HEK293 (cell line): ENCODE measurements at regions not wholly inside any gene's neighbourhood (a gene's known extent, or its start where the extent isn't known, plus 50 kb on each side); places are given as distances from the start of the nearest gene placed in this dataset.
A peak's percentile ranks its signal among the peaks of the same experiment; 100 is the strongest.

Experiments
- MEIS1 ChIP-seq: sonication (generic); formaldehyde crosslinking; IDR thresholded peaks from 2 replicates; pipeline ENCODE4 v1.8.1; 2022; ENCODE audit warnings: missing genetic modification reagents, mild to moderate bottlenecking, borderline replicate concordance
- ZBTB1 ChIP-seq: fragments of 450-650 bp; formaldehyde crosslinking; IDR thresholded peaks from 2 replicates; pipeline ENCODE4 v1.5.1; 2016; ENCODE audit warnings: missing biosample characterization, missing genetic modification characterization
- ZFHX2 ChIP-seq: fragments of 450-650 bp; formaldehyde crosslinking; conservative IDR thresholded peaks from 2 replicates; pipeline ENCODE4 v1.5.1; 2016; ENCODE audit warnings: missing biosample characterization, missing genetic modification characterization
- ZFP3 ChIP-seq: fragments of 450-650 bp; formaldehyde crosslinking; IDR thresholded peaks from 2 replicates; pipeline ENCODE4 v1.5.1; 2016; ENCODE audit warnings: low read depth, missing biosample characterization, missing genetic modification characterization
- ZFP69B ChIP-seq: fragments of 450-650 bp; formaldehyde crosslinking; IDR thresholded peaks from 2 replicates; pipeline ENCODE4 v1.5.1; 2016; ENCODE audit warnings: missing biosample characterization, missing genetic modification characterization
- ZNF112 ChIP-seq: fragments of 450-650 bp; formaldehyde crosslinking; IDR thresholded peaks from 2 replicates; pipeline ENCODE4 v1.5.0; 2017; ENCODE audit warnings: missing biosample characterization, missing genetic modification characterization
- ZNF114 ChIP-seq: fragments of 450-650 bp; formaldehyde crosslinking; IDR thresholded peaks from 2 replicates; pipeline ENCODE4 v1.5.0; 2017; ENCODE audit warnings: missing biosample characterization, missing genetic modification characterization
- ZNF324 ChIP-seq: fragments of 450-650 bp; formaldehyde crosslinking; IDR thresholded peaks from 2 replicates; pipeline ENCODE4 v1.5.1; 2016; ENCODE audit warnings: missing biosample characterization, missing genetic modification characterization
- ZNF521 ChIP-seq: fragments of 450-650 bp; formaldehyde crosslinking; IDR thresholded peaks from 2 replicates; pipeline ENCODE4 v1.5.1; 2017; ENCODE audit warnings: missing biosample characterization, mild to moderate bottlenecking, missing genetic modification characterization
- ZNF530 ChIP-seq: fragments of 450-650 bp; formaldehyde crosslinking; IDR thresholded peaks from 2 replicates; pipeline ENCODE4 v1.5.1; 2016; ENCODE audit warnings: low read depth, missing biosample characterization, missing genetic modification characterization
- ZNF600 ChIP-seq: fragments of 450-650 bp; formaldehyde crosslinking; IDR thresholded peaks from 2 replicates; pipeline ENCODE4 v1.5.1; 2016; ENCODE audit warnings: missing biosample characterization, missing genetic modification characterization
- TF ChIP-seq, protein P1 (sequence below): fragments of 450-650 bp; formaldehyde crosslinking; IDR thresholded peaks from 2 replicates; pipeline ENCODE4 v1.5.1; 2016; ENCODE audit warnings: missing biosample characterization, missing genetic modification characterization, low read depth
- TF ChIP-seq, protein P2 (sequence below): fragments of 450-650 bp; formaldehyde crosslinking; IDR thresholded peaks from 2 replicates; pipeline ENCODE4 v1.5.1; 2016; ENCODE audit warnings: missing biosample characterization, missing genetic modification characterization
- TF ChIP-seq, protein P3 (sequence below): fragments of 450-650 bp; formaldehyde crosslinking; IDR thresholded peaks from 2 replicates; pipeline ENCODE4 v1.5.1; 2016; ENCODE audit warnings: missing biosample characterization, missing genetic modification characterization
- TF ChIP-seq, protein P4 (sequence below): fragments of 450-650 bp; formaldehyde crosslinking; IDR thresholded peaks from 2 replicates; pipeline ENCODE4 v1.5.1; 2016; ENCODE audit warnings: missing biosample characterization, missing genetic modification characterization, borderline replicate concordance
- TF ChIP-seq, protein P5 (sequence below): sonication (generic); formaldehyde crosslinking; IDR thresholded peaks from 2 replicates; pipeline ENCODE4 v1.8.1; 2022; ENCODE audit warnings: mild to moderate bottlenecking, moderate library complexity, missing genetic modification reagents
- TF ChIP-seq, protein P6 (sequence below): fragments of 450-650 bp; formaldehyde crosslinking; IDR thresholded peaks from 2 replicates; pipeline ENCODE4 v1.5.1; 2016; ENCODE audit warnings: missing biosample characterization, missing genetic modification characterization
- TF ChIP-seq, protein P7 (sequence below): fragments of 450-650 bp; formaldehyde crosslinking; optimal IDR thresholded peaks from 2 replicates; pipeline ENCODE3; 2016; ENCODE audit warnings: missing biosample characterization, mild to moderate bottlenecking, missing genetic modification characterization
- TF ChIP-seq, protein P8 (sequence below): fragments of 450-650 bp; formaldehyde crosslinking; IDR thresholded peaks from 2 replicates; pipeline ENCODE4 v1.5.1; 2016; ENCODE audit warnings: missing biosample characterization, missing genetic modification characterization

DNA sequence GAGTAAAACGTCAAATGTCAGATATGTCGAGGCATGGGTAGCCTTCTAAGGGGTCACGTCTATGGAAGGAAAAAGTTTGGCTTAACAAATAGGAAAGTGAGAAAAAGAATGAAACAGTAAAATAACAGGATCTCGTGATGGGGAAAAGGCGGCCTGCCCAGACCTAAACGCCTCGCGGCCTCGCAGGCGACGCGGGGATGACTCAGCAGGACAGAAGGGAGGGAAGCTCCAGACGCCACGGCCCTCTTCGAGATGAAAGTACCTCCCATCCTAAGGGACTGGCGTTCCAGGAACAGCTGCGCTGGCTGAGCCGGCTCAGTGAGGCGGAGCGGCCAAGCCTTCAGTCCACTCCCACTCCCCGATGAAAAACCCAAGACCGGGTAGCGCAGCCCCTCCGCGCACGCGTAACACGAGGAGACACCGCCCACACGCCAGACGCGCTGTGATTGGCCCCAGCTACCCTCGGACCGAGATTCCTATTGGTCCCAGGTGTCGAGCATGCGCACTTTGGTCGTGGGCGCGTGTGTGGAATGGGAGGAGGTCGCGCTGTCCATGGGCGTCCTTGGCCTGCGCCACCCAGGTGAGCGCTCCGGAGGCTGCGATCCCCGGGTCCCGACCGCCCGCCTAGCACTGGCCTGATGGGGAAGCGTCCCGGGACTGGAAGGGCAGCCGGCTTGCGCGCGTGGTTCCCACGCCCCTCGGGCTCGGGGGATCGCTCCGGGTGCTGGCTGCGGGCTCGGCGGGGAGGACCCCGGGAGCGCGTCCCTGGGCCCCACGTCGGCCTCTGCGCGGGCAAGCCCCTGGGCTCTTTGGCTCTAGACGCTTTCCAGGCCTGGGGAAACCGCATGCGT, 588.5 kb downstream of the MTRR start (continued):
- TF ChIP-seq, protein P1, sequence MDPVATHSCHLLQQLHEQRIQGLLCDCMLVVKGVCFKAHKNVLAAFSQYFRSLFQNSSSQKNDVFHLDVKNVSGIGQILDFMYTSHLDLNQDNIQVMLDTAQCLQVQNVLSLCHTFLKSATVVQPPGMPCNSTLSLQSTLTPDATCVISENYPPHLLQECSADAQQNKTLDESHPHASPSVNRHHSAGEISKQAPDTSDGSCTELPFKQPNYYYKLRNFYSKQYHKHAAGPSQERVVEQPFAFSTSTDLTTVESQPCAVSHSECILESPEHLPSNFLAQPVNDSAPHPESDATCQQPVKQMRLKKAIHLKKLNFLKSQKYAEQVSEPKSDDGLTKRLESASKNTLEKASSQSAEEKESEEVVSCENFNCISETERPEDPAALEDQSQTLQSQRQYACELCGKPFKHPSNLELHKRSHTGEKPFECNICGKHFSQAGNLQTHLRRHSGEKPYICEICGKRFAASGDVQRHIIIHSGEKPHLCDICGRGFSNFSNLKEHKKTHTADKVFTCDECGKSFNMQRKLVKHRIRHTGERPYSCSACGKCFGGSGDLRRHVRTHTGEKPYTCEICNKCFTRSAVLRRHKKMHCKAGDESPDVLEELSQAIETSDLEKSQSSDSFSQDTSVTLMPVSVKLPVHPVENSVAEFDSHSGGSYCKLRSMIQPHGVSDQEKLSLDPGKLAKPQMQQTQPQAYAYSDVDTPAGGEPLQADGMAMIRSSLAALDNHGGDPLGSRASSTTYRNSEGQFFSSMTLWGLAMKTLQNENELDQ (tag by site-specific recombination) = no peak
- TF ChIP-seq ZFP69B (tag by site-specific recombination) = peak; percentile 73
- no peak for TF ChIP-seq ZNF112 (tag by site-specific recombination)
- TF ChIP-seq ZNF600 (tag by site-specific recombination) = peak; percentile 89
- TF ChIP-seq, protein P2, sequence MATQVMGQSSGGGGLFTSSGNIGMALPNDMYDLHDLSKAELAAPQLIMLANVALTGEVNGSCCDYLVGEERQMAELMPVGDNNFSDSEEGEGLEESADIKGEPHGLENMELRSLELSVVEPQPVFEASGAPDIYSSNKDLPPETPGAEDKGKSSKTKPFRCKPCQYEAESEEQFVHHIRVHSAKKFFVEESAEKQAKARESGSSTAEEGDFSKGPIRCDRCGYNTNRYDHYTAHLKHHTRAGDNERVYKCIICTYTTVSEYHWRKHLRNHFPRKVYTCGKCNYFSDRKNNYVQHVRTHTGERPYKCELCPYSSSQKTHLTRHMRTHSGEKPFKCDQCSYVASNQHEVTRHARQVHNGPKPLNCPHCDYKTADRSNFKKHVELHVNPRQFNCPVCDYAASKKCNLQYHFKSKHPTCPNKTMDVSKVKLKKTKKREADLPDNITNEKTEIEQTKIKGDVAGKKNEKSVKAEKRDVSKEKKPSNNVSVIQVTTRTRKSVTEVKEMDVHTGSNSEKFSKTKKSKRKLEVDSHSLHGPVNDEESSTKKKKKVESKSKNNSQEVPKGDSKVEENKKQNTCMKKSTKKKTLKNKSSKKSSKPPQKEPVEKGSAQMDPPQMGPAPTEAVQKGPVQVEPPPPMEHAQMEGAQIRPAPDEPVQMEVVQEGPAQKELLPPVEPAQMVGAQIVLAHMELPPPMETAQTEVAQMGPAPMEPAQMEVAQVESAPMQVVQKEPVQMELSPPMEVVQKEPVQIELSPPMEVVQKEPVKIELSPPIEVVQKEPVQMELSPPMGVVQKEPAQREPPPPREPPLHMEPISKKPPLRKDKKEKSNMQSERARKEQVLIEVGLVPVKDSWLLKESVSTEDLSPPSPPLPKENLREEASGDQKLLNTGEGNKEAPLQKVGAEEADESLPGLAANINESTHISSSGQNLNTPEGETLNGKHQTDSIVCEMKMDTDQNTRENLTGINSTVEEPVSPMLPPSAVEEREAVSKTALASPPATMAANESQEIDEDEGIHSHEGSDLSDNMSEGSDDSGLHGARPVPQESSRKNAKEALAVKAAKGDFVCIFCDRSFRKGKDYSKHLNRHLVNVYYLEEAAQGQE (tag by site-specific recombination) = peak; percentile 49; the same call in 1 of the 2 replicates
- 0 out of 2 replicates have a peak, but pooled peaks have one; percentile 12 for TF ChIP-seq MEIS1 (CRISPR knock-in tag)
- TF ChIP-seq ZFP3 (tag by site-specific recombination) = no peak
- TF ChIP-seq, protein P3, sequence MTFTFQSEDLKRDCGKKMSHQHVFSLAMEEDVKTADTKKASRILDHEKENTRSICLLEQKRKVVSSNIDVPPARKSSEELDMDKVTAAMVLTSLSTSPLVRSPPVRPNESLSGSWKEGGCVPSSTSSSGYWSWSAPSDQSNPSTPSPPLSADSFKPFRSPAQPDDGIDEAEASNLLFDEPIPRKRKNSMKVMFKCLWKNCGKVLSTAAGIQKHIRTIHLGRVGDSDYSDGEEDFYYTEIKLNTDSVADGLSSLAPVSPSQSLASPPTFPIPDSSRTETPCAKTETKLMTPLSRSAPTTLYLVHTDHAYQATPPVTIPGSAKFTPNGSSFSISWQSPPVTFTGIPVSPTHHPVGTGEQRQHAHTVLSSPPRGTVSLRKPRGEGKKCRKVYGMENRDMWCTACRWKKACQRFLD (tag by site-specific recombination) = no peak
- TF ChIP-seq, protein P4, sequence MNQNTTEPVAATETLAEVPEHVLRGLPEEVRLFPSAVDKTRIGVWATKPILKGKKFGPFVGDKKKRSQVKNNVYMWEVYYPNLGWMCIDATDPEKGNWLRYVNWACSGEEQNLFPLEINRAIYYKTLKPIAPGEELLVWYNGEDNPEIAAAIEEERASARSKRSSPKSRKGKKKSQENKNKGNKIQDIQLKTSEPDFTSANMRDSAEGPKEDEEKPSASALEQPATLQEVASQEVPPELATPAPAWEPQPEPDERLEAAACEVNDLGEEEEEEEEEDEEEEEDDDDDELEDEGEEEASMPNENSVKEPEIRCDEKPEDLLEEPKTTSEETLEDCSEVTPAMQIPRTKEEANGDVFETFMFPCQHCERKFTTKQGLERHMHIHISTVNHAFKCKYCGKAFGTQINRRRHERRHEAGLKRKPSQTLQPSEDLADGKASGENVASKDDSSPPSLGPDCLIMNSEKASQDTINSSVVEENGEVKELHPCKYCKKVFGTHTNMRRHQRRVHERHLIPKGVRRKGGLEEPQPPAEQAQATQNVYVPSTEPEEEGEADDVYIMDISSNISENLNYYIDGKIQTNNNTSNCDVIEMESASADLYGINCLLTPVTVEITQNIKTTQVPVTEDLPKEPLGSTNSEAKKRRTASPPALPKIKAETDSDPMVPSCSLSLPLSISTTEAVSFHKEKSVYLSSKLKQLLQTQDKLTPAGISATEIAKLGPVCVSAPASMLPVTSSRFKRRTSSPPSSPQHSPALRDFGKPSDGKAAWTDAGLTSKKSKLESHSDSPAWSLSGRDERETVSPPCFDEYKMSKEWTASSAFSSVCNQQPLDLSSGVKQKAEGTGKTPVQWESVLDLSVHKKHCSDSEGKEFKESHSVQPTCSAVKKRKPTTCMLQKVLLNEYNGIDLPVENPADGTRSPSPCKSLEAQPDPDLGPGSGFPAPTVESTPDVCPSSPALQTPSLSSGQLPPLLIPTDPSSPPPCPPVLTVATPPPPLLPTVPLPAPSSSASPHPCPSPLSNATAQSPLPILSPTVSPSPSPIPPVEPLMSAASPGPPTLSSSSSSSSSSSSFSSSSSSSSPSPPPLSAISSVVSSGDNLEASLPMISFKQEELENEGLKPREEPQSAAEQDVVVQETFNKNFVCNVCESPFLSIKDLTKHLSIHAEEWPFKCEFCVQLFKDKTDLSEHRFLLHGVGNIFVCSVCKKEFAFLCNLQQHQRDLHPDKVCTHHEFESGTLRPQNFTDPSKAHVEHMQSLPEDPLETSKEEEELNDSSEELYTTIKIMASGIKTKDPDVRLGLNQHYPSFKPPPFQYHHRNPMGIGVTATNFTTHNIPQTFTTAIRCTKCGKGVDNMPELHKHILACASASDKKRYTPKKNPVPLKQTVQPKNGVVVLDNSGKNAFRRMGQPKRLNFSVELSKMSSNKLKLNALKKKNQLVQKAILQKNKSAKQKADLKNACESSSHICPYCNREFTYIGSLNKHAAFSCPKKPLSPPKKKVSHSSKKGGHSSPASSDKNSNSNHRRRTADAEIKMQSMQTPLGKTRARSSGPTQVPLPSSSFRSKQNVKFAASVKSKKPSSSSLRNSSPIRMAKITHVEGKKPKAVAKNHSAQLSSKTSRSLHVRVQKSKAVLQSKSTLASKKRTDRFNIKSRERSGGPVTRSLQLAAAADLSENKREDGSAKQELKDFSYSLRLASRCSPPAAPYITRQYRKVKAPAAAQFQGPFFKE (tag by site-specific recombination) = no peak
- TF ChIP-seq, protein P5, sequence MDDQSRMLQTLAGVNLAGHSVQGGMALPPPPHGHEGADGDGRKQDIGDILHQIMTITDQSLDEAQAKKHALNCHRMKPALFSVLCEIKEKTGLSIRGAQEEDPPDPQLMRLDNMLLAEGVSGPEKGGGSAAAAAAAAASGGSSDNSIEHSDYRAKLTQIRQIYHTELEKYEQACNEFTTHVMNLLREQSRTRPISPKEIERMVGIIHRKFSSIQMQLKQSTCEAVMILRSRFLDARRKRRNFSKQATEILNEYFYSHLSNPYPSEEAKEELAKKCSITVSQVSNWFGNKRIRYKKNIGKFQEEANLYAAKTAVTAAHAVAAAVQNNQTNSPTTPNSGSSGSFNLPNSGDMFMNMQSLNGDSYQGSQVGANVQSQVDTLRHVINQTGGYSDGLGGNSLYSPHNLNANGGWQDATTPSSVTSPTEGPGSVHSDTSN (CRISPR knock-in tag) = peak; percentile 58; the same call in 1 of the 2 replicates
- TF ChIP-seq, protein P6, sequence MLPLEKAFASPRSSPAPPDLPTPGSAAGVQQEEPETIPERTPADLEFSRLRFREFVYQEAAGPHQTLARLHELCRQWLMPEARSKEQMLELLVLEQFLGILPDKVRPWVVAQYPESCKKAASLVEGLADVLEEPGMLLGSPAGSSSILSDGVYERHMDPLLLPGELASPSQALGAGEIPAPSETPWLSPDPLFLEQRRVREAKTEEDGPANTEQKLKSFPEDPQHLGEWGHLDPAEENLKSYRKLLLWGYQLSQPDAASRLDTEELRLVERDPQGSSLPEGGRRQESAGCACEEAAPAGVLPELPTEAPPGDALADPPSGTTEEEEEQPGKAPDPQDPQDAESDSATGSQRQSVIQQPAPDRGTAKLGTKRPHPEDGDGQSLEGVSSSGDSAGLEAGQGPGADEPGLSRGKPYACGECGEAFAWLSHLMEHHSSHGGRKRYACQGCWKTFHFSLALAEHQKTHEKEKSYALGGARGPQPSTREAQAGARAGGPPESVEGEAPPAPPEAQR (tag by site-specific recombination) = no peak
- peak; percentile 75 for TF ChIP-seq ZFHX2
- no peak for TF ChIP-seq ZNF114 (tag by site-specific recombination)
- TF ChIP-seq ZNF530 = no peak
- TF ChIP-seq ZNF324 (tag by site-specific recombination) = peak; percentile 34
- TF ChIP-seq, protein P7, sequence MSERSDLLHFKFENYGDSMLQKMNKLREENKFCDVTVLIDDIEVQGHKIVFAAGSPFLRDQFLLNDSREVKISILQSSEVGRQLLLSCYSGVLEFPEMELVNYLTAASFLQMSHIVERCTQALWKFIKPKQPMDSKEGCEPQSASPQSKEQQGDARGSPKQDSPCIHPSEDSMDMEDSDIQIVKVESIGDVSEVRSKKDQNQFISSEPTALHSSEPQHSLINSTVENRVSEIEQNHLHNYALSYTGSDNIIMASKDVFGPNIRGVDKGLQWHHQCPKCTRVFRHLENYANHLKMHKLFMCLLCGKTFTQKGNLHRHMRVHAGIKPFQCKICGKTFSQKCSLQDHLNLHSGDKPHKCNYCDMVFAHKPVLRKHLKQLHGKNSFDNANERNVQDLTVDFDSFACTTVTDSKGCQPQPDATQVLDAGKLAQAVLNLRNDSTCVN (tag by site-specific recombination) = peak; percentile 97
- TF ChIP-seq ZBTB1 (tag by site-specific recombination) = no peak
- TF ChIP-seq, protein P8, sequence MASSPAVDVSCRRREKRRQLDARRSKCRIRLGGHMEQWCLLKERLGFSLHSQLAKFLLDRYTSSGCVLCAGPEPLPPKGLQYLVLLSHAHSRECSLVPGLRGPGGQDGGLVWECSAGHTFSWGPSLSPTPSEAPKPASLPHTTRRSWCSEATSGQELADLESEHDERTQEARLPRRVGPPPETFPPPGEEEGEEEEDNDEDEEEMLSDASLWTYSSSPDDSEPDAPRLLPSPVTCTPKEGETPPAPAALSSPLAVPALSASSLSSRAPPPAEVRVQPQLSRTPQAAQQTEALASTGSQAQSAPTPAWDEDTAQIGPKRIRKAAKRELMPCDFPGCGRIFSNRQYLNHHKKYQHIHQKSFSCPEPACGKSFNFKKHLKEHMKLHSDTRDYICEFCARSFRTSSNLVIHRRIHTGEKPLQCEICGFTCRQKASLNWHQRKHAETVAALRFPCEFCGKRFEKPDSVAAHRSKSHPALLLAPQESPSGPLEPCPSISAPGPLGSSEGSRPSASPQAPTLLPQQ (tag by site-specific recombination) = peak; percentile 58
- no peak for TF ChIP-seq ZNF521 (tag by site-specific recombination)
